Activated naive CD4-positive, alpha-beta T cell treated with anti-CD3 and anti-CD28 coated beads for 36 hours (primary cell): ENCODE measurements at regions not wholly inside any gene's neighbourhood (a gene's known extent, or its start where the extent isn't known, plus 50 kb on each side); places are given as distances from the start of the nearest gene placed in this dataset.

Experiments
- CTCF ChIA-PET: fragments of 350-600 bp; sonication (Branson Sonifier 250); formaldehyde crosslinking; loops from one replicate; lab custom pipeline; 2021; ENCODE audit warnings: antibody characterized with exemption; lab: Charles Lee
- DNase-seq: peaks from one replicate; pipeline ENCODE4 v3.0.0-alpha.2; 2020
- H3K27ac Mint-ChIP-seq: one replicate; pipeline ENCODE4 v1.8.0; 2021; ENCODE audit warnings: mild to moderate bottlenecking, mixed read lengths
- H3K27me3 Mint-ChIP-seq: one replicate; pipeline ENCODE4 v1.8.0; 2021; ENCODE audit warnings: low read depth, mixed read lengths
- H3K36me3 Mint-ChIP-seq: one replicate; pipeline ENCODE4 v1.8.0; 2021; ENCODE audit warnings: low read depth, mixed read lengths
- H3K4me1 Mint-ChIP-seq: one replicate; pipeline ENCODE4 v1.8.0; 2021; ENCODE audit warnings: low read depth, mixed read lengths
- H3K4me3 Mint-ChIP-seq: one replicate; pipeline ENCODE4 v1.8.0; 2021; ENCODE audit warnings: mild to moderate bottlenecking, moderate library complexity, mixed read lengths
- H3K9me3 Mint-ChIP-seq: one replicate; pipeline ENCODE4 v1.8.0; 2021; ENCODE audit warnings: mixed read lengths
- intact Hi-C: fragments of 100-400 bp; cut with micrococcal nuclease; formaldehyde crosslinking; loops from one replicate; pipeline ENCODE4 v1.15.1; 2023

- no peaks in the 10 kb centered on the region for H3K4me1 Mint-ChIP-seq
- H3K4me3 Mint-ChIP-seq = no peak overlapping the region
- intact Hi-C loops = no loop called here
- DNase-seq = no peak
- CTCF ChIA-PET = no interaction called here
- no peaks in the 10 kb centered on the region for H3K27me3 Mint-ChIP-seq
- H3K9me3 Mint-ChIP-seq = peaks cover 4% of the 10 kb centered on the region
- no peaks in the 10 kb centered on the region for H3K36me3 Mint-ChIP-seq
- H3K27ac Mint-ChIP-seq = no peak overlapping the region
These were observed 651.1 kb downstream of the METTL15 start for GRCh38 chr11:28759311-28759710.

- no peaks in the 10 kb centered on the region for H3K4me1 Mint-ChIP-seq
- no peak overlapping the region for H3K27ac Mint-ChIP-seq
- no peaks in the 10 kb centered on the region for H3K36me3 Mint-ChIP-seq
- CTCF ChIA-PET = no interaction called here
- no peak overlapping the region for H3K4me3 Mint-ChIP-seq
- H3K9me3 Mint-ChIP-seq = peaks cover 4% of the 10 kb centered on the region
- intact Hi-C loops = no loop called here
- no peak for DNase-seq
- no peaks in the 10 kb centered on the region for H3K27me3 Mint-ChIP-seq
These were observed 649.7 kb downstream of the METTL15 start for GRCh38 chr11:28757725-28758515.

- no peak overlapping the region for H3K27ac Mint-ChIP-seq
- no peaks in the 10 kb centered on the region for H3K27me3 Mint-ChIP-seq
- intact Hi-C loops = no loop called here
- no peak for DNase-seq
- H3K4me3 Mint-ChIP-seq = no peak overlapping the region
- H3K9me3 Mint-ChIP-seq = peaks cover 4% of the 10 kb centered on the region
- H3K4me1 Mint-ChIP-seq = no peaks in the 10 kb centered on the region
- CTCF ChIA-PET = no interaction called here
- no peaks in the 10 kb centered on the region for H3K36me3 Mint-ChIP-seq
These were observed 648.8 kb downstream of the METTL15 start for GRCh38 chr11:28756977-28757376.

- DNase-seq = no peak
- Mint-ChIP-seq H3K27ac (no peak overlapping the region), H3K27me3 (no peaks in the 10 kb centered on the region), H3K4me3 (no peak overlapping the region), H3K36me3 (no peaks in the 10 kb centered on the region), H3K9me3 (peaks cover 3% of the 10 kb centered on the region), H3K4me1 (no peaks in the 10 kb centered on the region)
- intact Hi-C loops = no loop called here
- CTCF ChIA-PET = interaction anchor here (0.6 kb wide), 1 partner anchor 175 kb away, joined by 3 read pairs; no protein-coding TSS in a partner anchor
These were observed 634.9 kb downstream of the METTL15 start for GRCh38 chr11:28743061-28743550.

GRCh38 chr11:28739489-28740280, 631.5 kb downstream of the METTL15 start:
- Mint-ChIP-seq H3K27me3 (no peaks in the 10 kb centered on the region), H3K27ac (no peak overlapping the region), H3K9me3 (no peaks in the 10 kb centered on the region), H3K4me3 (no peak overlapping the region), H3K36me3 (no peaks in the 10 kb centered on the region), H3K4me1 (no peaks in the 10 kb centered on the region)
- no peak for DNase-seq
- intact Hi-C loops = no loop called here
- CTCF ChIA-PET = interaction anchor here (0.6 kb wide), 1 partner anchor 34 kb away, joined by 3 read pairs; no protein-coding TSS in a partner anchor

GRCh38 chr11:28738549-28738948, 630.4 kb downstream of the METTL15 start:
- H3K36me3 Mint-ChIP-seq = no peaks in the 10 kb centered on the region
- H3K9me3 Mint-ChIP-seq = peaks cover 1% of the 10 kb centered on the region
- CTCF ChIA-PET = no interaction called here
- no peak overlapping the region for H3K27ac Mint-ChIP-seq
- intact Hi-C loops = no loop called here
- H3K4me3 Mint-ChIP-seq = no peak overlapping the region
- H3K4me1 Mint-ChIP-seq = no peaks in the 10 kb centered on the region
- no peaks in the 10 kb centered on the region for H3K27me3 Mint-ChIP-seq
- no peak for DNase-seq

GRCh38 chr11:28736256-28736655, 628.1 kb downstream of the METTL15 start:
- Mint-ChIP-seq H3K27me3 (no peaks in the 10 kb centered on the region), H3K4me1 (no peaks in the 10 kb centered on the region), H3K27ac (no peak overlapping the region), H3K36me3 (no peaks in the 10 kb centered on the region), H3K9me3 (peaks cover 1% of the 10 kb centered on the region), H3K4me3 (no peak overlapping the region)
- CTCF ChIA-PET = interaction anchor here (0.7 kb wide), 1 partner anchor 188 kb away, joined by 6 read pairs; no protein-coding TSS in a partner anchor
- intact Hi-C loops = no loop called here
- no peak for DNase-seq

GRCh38 chr11:28735511-28735910, 627.3 kb downstream of the METTL15 start:
- no peaks in the 10 kb centered on the region for H3K4me1 Mint-ChIP-seq
- intact Hi-C loops = no loop called here
- H3K27me3 Mint-ChIP-seq = no peaks in the 10 kb centered on the region
- H3K4me3 Mint-ChIP-seq = no peak overlapping the region
- no peaks in the 10 kb centered on the region for H3K36me3 Mint-ChIP-seq
- CTCF ChIA-PET = no interaction called here
- H3K9me3 Mint-ChIP-seq = peaks cover 1% of the 10 kb centered on the region
- no peak overlapping the region for H3K27ac Mint-ChIP-seq
- DNase-seq = no peak

- CTCF ChIA-PET = no interaction called here
- intact Hi-C loops = no loop called here
- Mint-ChIP-seq H3K4me3 (no peak overlapping the region), H3K27ac (no peak overlapping the region), H3K27me3 (no peaks in the 10 kb centered on the region), H3K4me1 (no peaks in the 10 kb centered on the region), H3K9me3 (peaks cover 6% of the 10 kb centered on the region), H3K36me3 (no peaks in the 10 kb centered on the region)
- DNase-seq = no peak
These were observed 622.7 kb downstream of the METTL15 start for GRCh38 chr11:28730889-28731288.

GRCh38 chr11:28730336-28730735, 622.1 kb downstream of the METTL15 start:
- no peaks in the 10 kb centered on the region for H3K4me1 Mint-ChIP-seq
- H3K9me3 Mint-ChIP-seq = peaks cover 6% of the 10 kb centered on the region
- H3K27me3 Mint-ChIP-seq = no peaks in the 10 kb centered on the region
- no peak overlapping the region for H3K27ac Mint-ChIP-seq
- H3K4me3 Mint-ChIP-seq = no peak overlapping the region
- H3K36me3 Mint-ChIP-seq = no peaks in the 10 kb centered on the region
- intact Hi-C loops = no loop called here
- CTCF ChIA-PET = no interaction called here
- no peak for DNase-seq

GRCh38 chr11:28729339-28729738, 621.2 kb downstream of the METTL15 start:
- H3K9me3 Mint-ChIP-seq = peaks cover 6% of the 10 kb centered on the region
- no peak overlapping the region for H3K27ac Mint-ChIP-seq
- H3K4me1 Mint-ChIP-seq = no peaks in the 10 kb centered on the region
- intact Hi-C loops = no loop called here
- DNase-seq = no peak
- H3K27me3 Mint-ChIP-seq = no peaks in the 10 kb centered on the region
- no peak overlapping the region for H3K4me3 Mint-ChIP-seq
- H3K36me3 Mint-ChIP-seq = no peaks in the 10 kb centered on the region
- CTCF ChIA-PET = no interaction called here

GRCh38 chr11:28728666-28729065, 620.5 kb downstream of the METTL15 start:
- no peak for DNase-seq
- intact Hi-C loops = no loop called here
- H3K4me1 Mint-ChIP-seq = no peaks in the 10 kb centered on the region
- peaks cover 5% of the 10 kb centered on the region for H3K9me3 Mint-ChIP-seq
- H3K27me3 Mint-ChIP-seq = no peaks in the 10 kb centered on the region
- CTCF ChIA-PET = no interaction called here
- H3K27ac Mint-ChIP-seq = no peak overlapping the region
- no peaks in the 10 kb centered on the region for H3K36me3 Mint-ChIP-seq
- H3K4me3 Mint-ChIP-seq = no peak overlapping the region
